Stimulated activated CD8-positive, alpha-beta memory T cell treated with anti-CD3 and anti-CD28 coated beads, Interleukin-7, amount 100 ng/mL, for 4 hours (primary cell): ENCODE measurements at regions not wholly inside any gene's neighbourhood (a gene's known extent, or its start where the extent isn't known, plus 50 kb on each side); places are given as distances from the start of the nearest gene placed in this dataset.

Experiments
- DNase-seq, 2 donors: peaks; one replicate each; pipeline ENCODE4 v3.0.0-alpha.2; 2020; ENCODE audit warnings: low read depth in 2 of 2

DNA sequence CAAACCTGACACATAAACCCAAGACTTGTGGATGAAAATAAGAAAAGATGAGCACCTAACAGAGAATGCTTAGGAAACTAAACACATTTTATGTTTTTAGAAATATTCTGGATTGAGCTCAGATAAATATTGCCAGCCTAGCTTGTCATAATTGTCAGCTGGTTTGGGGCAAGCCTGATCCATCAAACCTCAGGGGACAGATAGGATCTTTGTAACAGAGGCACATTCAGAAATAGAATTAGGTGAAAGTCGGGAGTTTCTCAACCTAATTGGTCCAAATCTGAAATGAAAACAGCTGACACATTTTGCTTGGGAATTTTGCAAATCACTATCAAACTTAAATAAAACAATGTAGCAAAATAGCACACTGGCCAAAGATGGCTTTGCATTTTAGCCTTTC is 503.7 kb downstream of the ANXA1 start:
- DNase-seq = no peak

DNA sequence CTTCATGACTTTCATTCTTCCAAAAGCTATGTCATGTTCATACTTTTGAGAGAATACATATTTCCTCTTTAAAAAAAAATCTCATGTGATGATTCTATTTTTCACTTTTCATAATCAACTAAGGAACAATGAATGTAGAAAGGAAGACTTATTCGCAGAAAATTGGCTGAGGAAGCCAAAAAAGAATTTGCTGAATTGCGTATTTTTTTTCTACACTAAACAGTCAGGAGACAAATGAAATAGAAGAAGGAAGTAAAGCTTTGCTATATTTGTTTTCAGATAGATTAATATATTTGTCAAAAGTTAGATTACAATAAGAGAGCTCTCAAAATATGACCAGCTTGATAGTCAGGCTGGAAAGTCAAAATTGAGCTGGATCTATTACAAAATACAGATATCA is 504.2 kb downstream of the ANXA1 start:
- no peak for DNase-seq

DNA sequence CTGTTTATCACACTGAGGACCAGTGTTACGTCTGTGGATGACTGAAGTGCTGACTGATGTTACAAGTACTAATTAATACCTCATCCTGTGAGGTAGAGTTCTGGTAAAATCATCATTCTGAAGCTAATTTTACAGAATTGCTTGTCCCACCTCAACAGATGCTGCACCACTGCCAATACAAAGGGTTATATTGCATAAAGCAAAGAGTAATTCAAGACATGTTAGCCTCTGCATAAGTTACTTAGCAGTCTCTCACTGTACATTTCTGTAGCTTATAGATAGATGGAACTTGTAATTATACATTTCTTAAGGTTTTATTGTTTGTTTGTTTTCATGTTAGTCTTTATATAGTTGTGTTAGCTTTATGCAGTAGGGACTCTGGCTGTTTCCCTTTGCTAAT is 513.6 kb downstream of the ANXA1 start:
- no peak for DNase-seq

GRCh38 chr9:73667749-73668148 is 516.1 kb downstream of the ANXA1 start:
- DNase-seq = no peak

- no peak for DNase-seq
These were observed 529.2 kb downstream of the ANXA1 start for GRCh38 chr9:73680831-73681230.

GRCh38 chr9:73682789-73683188 is 531.1 kb downstream of the ANXA1 start:
- DNase-seq = no peak

DNA sequence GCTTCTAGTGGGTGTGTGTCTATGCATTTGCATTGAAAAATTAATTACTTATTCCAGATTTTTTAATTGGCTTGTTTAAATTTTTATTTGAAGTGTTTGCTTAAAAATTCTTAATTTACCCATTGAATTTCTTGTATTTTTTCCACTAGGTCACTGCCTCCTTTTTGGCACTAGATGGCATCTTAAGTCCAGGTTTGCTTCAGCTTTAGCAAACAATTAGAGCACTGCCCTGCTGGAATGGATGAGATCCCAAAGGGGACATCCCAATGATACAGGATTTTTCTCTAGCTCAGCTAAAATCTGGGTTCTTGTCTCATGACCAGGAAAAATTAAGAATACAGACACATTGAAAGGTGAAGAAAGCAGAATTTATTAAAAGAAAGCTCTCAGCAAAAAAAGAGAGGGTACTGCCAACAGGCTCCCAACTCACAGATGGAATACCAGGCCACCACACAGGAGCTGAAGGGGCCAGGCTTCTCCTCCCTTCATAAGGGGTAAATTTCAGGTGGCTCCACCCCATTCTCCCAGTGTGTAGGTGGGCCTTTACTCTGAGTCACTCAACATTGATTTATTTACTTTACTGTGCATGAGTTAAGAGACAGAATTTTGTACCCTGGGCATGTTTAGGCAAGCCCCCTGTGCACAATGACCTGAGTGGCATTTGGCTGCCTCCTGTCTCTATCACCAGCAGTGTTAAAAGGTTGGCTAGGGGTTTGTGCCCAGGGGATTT is 532.4 kb downstream of the ANXA1 start:
- DNase-seq = no peak

- no peak for DNase-seq
These were observed 532.9 kb downstream of the ANXA1 start for GRCh38 chr9:73684601-73685000.

GRCh38 chr9:73685786-73686185 is 534.1 kb downstream of the ANXA1 start:
- no peak for DNase-seq

- no peak for DNase-seq
These were observed 537.6 kb downstream of the ANXA1 start for GRCh38 chr9:73689051-73689870.

- DNase-seq = no peak
These were observed 549.9 kb downstream of the ANXA1 start for GRCh38 chr9:73701415-73702057.

DNA sequence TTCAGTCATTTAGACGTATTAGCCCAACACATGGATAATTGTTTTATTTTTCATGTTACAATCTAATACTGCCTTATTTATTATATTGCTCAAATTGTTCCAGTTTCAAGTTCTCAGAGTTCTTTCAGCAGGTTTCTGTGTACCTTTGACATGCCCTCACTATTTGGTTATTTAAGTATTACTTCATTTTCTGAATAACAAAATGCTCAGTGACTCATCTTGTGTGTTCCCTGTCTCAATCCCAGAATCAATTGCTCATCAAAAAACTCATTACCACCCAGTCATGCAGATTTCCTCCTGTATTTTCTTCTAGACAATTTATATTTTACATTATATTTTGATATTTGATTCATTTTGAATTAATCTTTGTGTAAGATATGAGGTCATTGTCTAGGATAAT is 562.6 kb downstream of the ANXA1 start:
- DNase-seq = no peak

GRCh38 chr9:73715591-73715990 is 563.9 kb downstream of the ANXA1 start:
- DNase-seq = no peak

GRCh38 chr9:73719660-73720059 is 568.0 kb downstream of the ANXA1 start:
- DNase-seq = no peak

DNA sequence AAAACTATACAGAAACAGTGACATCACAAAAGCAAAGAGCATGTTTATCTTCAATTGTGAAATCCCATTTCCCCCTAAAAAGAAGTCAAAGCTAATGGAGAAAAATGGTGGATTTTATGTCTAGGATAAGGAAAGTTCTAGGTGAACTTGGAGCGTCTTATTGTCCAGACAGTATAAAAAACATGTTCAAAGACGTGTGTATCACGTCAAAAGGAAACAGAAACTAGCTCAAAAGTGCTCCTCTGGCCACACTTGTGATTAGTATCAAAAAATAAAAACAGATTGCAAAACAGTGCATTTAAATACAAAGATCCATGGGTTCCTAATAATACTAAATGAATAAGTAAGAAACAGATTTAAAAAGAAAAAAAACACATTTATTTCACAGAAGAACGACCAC is 568.9 kb downstream of the ANXA1 start:
- no peak for DNase-seq

- no peak for DNase-seq
These were observed 584.6 kb downstream of the ANXA1 start for GRCh38 chr9:73736270-73736669.

DNA sequence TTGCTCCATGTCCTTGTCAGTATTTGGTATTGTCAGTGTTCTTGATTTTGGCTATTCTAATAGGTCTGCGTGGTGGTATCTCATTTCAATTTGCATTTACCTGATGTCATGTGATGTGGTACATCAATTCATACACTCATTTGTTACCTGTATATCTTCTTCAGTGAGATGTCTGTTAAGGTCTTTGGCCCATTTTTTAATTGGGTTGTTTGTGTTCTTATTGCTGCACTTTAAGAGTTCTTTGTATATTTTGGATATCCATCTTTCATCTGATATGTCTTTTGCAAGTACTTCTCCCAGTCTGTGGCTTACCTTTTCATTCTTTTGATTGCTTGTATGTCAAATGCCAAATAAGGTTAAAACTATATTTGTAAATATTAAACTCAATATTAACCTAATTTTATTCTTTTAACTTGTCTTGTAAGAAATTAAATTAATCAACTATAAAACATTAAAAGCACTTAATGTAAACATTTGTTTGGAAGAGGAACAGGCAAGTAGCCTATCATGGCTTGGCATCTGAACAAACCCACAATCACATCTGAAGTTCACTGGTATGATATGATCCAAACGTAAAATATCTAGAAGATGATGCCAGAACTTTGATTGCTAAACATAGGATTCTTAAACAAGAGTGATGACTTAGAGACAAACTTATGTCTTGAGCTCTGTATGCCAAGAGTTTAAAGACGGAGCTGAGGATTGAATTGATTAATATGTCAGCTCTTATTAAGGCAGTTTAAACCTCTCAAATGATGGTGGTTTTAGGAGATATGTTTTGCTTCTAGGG is 587.3 kb downstream of the ANXA1 start:
- no peak for DNase-seq

GRCh38 chr9:73741316-73741715 is 589.7 kb downstream of the ANXA1 start:
- no peak for DNase-seq

- DNase-seq = no peak
These were observed 590.7 kb downstream of the ANXA1 start for GRCh38 chr9:73742412-73742811.

DNA sequence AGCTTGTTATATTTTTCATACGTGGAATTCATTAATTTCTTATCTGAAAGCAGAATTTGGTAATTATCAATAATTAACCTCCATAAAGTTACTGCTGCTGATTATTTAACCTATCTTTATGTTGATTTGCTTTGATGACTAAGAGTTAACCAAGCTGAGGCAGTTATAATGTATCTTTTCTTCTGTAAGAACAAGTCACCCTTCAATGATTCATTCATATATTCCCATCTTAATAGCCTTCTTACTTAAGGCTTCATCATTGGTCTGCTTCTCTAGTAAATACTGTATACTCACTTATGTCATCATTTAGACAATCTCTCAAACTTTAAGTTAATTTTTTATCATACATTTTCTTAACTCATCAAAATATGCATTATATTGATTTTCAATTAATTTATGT is 592.2 kb downstream of the ANXA1 start:
- no peak for DNase-seq

DNA sequence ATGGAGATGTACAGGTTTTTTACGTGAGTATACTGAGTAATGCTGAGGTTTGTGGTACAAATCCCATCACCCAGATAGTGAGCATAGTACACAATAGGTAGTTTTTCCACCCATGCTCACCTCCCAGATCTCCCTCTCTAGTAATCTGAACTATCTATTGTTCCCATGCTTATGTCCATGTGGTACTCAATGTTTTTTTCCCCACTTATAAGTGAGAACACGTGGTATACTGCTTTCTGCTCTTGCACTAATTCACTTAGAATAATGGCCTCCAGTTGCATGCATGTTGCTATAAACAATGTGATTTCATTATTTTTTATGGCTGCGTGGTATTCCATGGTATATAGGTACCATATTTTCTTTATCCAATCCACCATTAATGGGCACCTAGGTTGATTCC is 593.9 kb downstream of the ANXA1 start:
- no peak for DNase-seq

DNA sequence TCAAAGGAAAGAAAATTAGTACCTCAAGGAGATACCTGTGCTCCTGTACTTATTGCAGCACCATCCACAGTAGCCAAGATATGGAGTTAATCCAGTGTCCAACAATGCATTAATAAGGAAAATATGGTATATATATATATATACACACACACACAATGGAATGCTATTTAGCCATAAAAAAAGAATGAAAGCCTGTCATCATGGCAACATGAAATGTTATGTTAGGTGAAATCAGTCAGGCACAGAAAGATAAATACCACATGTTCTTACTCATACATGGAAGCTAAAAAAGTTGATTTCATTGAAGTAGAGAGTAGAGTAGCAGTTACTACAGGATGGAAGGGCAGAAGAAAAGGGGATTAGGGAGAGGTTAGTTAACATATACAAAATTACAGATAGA is 601.5 kb downstream of the ANXA1 start:
- no peak for DNase-seq
